Left cardiac atrium (tissue), 4 donors: ENCODE measurements at regions not wholly inside any gene's neighbourhood (a gene's known extent, or its start where the extent isn't known, plus 50 kb on each side); places are given as distances from the start of the nearest gene placed in this dataset.

Experiments
- ATAC-seq, 2 donors: fragments of 200-7000 bp; cut with Tn5 transposase; one replicate each; pipeline ENCODE4 v1.9.1; 2020; ENCODE audit warnings: mild to moderate bottlenecking in 2 of 2, moderate library complexity in 2 of 2
- DNase-seq: peaks from one replicate; pipeline ENCODE4 v3.0.0-alpha.2; 2020
- intact Hi-C, 2 donors: fragments of 100-400 bp; cut with DNase I; formaldehyde crosslinking; loops; one replicate each; pipeline versions ENCODE4 v1.14.1 to v1.15.1; 2022 to 2023
- donor health status: DM: no; HTN: yes; CAD: no.
- donor health status: DM: no; HTN: yes; CAD: no; lungs with severe emphysema.
- donor health status: DM: yes; HTN: yes; CAD: no.
- donor health status: Dilated cardiomyopathy.

DNA sequence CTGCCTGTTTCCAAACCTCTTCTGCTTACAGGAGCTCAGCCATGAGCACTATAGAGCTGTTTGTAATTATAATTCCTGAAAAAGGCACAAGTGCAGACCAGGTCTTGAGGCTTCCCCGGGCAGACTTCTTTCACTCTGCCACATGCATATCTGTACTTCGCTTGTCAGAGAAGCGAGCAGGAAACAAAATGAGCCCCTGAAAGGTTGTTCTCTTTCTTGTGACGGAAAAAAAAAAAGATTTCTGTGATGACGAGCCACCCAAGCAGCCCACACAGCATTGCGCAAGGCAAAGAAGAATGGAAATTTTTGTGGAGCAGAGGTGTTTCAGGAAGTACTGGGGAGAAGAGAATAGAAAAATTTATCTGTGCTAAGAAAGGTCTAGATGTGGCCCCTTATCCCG is 54.0 kb upstream of the LINC00305 start:
- intact Hi-C loops, result no loop called here
- DNase-seq (no peak), ATAC-seq (no peak)

DNA sequence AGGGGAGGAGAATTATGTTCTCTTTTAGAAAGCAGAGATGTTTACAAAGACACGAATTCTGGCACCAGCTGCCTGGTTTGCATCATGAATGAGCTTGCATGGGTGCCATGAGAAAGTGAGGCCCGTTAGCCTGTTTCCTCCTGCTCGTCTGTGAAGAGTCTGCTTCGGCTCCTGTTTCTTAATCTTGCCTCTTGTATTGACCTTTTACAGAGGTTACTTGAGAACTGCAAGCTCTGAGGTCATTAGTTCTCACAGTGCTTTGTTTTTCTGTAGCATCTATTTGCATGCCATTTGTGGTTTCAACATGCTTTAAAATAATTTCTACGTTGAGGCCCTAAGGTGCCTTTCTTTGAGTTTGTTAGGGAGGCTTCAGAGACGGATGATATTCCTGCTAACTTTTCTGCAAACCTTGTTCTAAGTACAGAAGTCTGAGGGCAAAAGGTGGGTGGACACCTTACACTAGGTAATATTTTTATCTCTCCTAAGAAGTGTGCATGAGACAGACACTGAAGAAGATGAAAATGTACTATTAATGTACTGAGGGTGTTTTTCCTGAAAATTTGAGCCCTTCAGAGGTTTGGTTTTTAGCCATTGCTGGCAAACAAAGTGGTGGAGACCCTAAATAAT is 53.4 kb upstream of the LINC00305 start:
- DNase-seq (no peak), ATAC-seq (no peak)
- intact Hi-C loops, result no loop called here

DNA sequence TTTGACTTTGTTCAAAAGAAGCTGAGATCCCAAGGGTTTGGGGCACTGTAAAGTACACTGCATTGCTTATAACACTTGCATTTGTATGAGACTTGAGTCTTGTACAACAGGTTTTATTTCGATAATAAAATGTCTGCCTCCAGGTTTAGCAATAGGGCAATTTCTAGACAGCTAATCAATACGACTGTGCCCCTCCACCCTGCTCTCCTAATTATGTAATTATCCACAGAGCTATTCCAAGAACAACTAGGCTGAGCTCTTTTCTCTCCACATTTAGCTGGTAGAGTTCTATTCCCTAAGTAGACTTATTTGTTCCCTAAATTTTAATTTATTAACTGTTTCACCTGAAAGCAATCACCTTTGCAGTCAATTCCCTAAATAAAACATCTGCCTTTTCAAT is 52.9 kb upstream of the LINC00305 start:
- no peak for DNase-seq
- intact Hi-C loops, result no loop called here
- no peak for ATAC-seq

DNA sequence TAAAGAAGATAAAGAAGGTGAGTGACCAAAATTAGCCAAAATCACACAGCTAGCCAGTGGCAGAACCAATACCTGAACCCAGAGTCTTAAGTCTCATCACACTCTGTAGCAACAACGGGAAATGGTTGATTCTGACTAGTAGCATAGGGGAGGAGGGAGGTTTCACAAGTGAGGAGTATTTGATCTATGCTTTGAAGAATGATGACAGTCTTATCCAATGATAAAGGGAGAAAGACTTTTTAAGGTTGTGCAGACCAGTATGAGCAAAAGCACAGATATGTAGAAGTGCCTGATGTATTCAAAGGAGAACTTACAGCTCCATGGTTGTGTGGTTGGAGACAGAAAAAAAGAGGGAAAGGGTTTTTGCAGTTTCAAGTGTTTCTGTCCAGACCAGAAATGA is 50.7 kb upstream of the LINC00305 start:
- intact Hi-C loops, result no loop called here
- no peak for ATAC-seq

More for the DNA sequence above, 50.7 kb upstream of the LINC00305 start:
- DNase-seq, result no peak
